HG02759 (cell line): ENCODE measurements at regions not wholly inside any gene's neighbourhood (a gene's known extent, or its start where the extent isn't known, plus 50 kb on each side); places are given as distances from the start of the nearest gene placed in this dataset.
"Not testable (repeated sequence)": the region's sequence is repeated elsewhere in the genome, so short reads cannot be mapped to it uniquely, and the experiment has no call there.

Source experiments
- ATAC-seq: cut with Tn5 transposase; IDR thresholded peaks from one replicate; pipeline ENCODE4 v1.9.1; 2021; ENCODE audit warnings: mild to moderate bottlenecking, moderate library complexity; ENCODE audit not compliant: unreplicated experiment

DNA sequence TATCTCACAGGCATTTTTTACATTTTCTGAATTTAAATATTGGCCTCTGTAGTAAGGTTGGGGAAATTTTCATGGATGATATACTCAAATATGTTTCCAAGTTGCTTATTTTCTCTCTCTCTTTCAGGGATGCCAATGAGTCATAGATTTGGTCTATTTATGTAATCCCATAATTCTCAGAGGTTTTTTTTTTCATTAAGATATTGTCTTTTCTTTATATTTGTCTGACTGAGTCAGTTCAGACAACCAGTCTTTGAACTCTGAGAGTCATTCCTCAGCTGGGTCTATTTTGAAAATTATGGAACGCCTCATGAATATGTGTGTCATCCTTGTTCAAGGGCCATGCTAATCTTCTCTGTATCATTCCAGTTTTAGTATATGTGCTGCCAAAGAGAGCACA, 223.2 kb downstream of the PCSK1 start:
- ATAC-seq: no peak

DNA sequence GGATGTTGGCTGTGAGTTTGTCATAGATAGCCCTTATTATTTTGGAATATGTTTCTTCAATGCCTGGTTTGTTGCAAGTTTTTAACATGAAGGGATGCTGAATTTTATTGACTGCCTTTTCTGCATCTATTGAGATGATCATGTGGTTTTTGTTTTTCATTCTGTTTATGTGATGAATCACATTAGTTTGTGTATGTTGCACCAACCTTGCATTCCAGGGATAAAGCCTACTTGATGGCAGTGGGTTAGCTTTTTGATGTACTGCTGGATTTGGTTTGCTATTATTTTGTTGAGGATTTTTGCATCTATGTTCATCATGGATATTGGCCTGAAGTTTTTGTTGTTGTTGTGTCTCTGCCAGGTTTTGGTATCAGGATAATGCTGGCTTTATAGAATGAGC, 225.6 kb downstream of the PCSK1 start:
- no peak for ATAC-seq

DNA sequence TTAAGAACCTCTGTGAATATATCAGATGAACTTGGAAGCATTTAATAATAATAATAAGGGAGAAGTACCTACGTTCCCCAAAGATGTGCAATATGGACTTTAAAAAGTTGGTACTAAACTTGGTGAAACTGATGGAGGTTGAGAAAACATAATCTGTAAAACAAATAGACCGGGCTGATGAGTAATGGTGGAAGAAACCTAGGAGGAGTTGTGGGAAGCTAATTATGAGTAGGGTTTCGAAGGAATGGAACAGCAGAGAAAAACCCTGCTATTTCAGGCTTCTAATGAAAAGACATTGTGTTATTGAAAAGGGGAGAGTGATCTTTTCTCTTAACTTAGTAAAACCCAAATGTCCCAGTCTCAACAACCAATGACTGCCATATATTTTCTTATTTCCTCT, 229.3 kb downstream of the PCSK1 start:
- ATAC-seq: no peak

DNA sequence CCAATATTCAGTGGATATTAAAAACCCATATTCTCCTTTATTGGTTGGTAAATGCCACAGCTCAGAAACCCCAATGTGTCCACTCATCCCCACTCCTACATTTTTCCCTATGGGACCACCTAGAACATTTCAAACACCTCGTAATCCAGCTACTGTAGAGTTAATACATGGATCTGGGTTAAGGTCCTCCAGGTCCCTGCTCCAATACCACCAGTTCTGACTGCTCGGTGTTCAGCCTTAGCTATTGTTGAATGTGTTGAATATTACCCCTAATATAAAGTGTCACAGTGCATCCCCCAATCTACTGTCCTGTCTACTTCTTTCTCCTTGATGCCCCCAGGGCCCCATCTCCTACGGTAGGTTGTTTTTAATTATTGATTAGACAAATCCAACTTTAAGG, 231.5 kb downstream of the PCSK1 start:
- ATAC-seq: no peak

DNA sequence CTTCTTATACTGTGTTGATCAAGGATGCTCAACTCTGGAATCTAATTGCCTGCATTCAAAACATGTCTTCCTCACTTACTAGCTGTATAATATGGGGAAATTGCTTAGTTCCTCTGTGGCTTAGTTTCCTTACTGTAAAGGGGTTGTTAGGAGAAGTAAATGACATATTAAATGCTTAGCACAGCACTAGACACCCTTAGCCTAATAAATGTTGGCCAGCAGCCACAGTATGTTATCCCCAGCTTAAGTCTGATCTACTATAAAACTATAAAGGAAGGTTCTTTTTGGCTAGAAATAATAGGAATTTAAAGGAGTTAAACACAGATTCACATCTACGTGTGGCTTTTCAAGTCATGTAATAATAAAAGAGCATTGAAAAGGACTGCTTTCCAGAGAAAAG, 232.4 kb downstream of the PCSK1 start:
- ATAC-seq: no peak

DNA sequence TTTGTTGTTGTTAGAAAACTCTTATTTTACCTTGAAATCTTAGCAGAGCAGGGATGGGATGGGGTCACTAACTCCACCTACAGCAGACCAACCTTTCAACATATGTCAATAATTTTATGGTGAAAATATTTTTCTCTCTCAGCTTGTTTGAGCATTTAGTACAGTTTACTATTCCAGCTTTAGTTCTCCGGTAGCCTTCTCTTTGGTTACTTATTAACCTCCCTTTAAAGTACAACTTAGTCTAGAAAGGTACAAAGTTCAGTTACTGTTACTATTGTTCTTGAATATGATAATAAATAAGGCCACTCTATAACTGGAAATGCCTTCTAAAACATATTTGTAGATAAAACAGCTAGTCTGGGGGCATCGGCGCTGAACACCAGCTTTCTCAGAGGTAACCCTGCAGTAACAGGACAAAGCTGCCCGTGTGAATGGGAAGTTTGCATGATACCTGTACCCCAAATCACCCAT, 233.3 kb downstream of the PCSK1 start:
- ATAC-seq: no peak

DNA sequence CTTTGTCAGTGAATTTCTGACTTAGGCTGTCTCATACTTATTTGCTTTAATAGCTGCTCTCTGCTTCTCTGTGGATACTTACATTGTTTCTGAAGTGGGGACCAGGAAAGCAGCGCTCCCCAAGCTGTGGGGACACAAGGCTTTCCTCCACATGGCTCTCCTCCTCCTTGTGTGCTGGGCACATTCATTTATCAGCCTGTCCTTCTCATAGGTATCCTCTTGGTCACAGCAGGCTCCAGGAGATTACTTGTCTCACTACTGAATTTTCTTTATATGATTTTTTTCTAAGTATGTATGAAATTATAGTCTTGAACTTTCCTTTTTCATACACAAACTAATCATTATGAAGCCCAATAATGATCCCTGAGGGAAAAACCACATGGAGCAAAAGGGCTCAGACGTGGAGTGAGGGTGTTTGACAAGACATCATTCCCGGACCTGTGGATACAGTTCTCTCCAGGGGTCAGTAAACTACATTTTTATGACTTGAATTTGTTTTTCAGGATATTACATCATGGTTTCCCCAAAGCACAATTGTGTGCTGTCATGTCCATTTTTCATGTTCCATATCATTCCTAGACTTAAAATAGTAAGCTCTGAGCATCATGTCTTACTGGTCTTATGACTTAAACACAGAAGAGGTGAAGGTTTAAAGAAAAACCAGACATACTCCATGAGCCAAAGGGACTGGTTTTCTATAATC, 234.5 kb downstream of the PCSK1 start:
- ATAC-seq: no peak

DNA sequence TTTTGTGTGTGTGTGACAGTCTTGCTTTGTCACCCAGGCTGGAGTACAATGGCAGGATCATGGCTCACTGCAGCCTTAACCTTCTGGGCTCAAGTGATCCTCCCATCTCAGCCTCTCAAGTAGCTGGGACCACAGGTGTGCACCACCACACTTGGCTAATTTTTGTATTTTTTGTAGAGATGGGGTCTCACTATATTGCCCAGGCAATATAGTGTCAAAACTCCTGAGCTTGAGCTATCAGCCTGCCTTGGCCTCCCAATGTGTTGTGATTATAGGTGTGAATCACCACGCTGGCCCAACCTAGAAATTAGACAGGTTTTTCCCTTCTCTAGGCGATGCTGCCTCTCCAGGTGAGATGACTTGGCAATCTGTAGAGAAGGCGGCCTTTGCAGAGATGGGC, 235.3 kb downstream of the PCSK1 start:
- not testable (repeated sequence) for ATAC-seq

DNA sequence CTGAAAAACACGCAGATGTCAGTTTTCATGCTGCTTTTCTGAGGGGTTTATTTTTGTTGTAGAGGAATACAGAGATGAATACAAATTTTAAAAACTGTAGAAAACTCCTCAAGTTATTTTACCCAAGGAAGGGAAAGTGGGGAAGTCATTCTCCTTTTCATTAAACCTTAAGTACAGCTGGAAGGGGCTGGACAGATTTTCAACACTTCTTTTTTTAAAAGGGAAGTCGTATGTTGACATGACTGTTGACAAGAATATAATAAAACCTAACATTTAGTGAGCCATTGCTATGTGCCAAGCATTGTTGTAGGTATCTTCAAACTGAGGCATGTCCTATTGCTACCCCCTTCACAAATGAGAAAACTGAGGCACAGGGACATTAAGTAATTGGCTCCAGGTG, 235.7 kb upstream of the ELL2 start:
- no peak for ATAC-seq

DNA sequence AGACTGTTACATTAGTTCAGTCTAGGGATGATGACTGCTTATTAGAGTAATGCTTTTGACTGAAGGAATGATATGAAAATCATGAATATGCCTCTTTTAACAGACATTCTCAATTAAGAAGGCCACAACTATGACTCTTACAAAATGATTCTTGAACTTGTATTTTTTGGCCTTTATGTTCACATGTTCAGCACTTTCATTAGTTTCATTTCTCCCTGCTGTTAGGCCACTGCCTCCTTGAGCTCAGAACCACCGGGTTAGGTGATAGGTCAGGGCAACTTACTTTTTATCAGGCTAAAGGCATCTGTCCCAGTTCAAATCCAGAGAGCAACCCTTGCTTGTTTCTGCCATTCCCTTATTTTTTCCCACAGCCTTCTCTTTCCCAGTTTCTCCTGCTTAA, 235.2 kb upstream of the ELL2 start:
- no peak for ATAC-seq

DNA sequence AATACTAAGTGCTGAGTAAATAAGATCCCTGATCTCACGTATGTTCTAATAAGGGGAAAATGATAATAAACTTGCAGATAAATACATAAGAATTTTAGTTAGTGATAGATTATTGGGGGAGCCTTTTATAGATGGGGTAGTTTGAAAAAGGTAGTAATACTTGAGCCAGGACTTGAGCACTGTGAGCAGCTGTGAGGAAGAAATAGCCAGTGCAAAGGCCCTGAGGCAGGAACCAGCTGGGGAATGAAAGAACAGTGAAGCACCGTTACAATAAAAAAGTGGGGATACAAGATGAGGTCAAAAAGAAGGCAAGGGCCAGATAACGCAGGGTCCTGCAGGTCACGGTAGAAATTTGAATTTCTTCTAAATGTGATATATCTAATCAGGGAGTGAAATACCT, 234.8 kb upstream of the ELL2 start:
- ATAC-seq: no peak

DNA sequence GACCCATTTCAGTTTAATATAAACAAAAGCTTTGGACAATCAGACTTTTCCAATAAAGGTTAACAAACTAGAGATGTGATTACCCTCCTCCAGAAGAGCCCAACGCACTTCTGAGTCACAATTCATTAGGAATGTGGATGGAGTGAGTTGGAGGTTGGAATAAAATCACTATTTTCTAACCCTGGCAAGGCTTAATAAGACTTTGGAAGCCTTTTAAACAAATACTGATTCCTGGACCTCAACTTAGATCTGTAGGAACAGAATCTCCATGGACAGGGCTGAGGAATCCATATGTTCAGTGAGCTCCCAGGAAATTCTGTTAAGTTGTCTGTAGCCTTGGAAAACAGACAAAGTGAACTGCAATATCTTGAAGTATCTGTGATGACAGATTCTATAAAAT, 233.5 kb upstream of the ELL2 start:
- ATAC-seq: no peak

DNA sequence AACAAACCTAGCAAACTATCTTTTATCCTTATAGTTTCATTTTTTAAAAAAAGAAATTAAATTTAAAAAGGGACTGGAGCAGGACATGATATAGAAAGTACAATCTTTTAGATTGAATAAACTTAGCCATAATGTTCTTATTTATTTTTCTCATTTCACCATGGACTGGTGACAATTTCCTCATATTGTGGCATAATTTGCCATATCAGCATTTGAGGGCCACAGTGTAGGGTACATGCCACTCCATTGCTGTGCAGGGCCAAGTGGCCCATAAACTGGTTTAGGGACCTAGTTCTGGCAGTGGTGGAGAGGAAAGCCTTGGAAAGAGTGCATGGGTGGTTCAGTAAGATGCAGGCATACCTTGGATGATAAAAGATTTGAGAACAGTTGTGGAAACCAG, 232.9 kb upstream of the ELL2 start:
- no peak for ATAC-seq

DNA sequence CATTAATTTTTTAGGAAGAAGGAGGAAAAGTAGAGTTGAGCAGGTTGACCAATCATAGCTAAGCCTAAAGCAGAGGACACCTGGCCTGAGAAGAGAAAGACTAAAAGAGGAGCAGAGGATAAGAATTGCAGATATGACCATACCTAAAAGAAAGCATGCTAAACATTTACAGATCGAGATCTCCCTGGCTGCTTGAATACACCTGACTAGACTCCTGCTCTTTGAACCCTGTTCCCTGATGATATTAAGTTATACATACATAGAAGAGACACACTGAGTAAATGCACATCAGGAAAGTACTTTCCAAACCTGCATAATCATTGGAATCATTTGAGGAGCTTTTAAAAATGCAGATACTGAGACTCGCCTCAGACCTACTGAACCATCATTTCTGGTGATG, 232.3 kb upstream of the ELL2 start:
- ATAC-seq: no peak

DNA sequence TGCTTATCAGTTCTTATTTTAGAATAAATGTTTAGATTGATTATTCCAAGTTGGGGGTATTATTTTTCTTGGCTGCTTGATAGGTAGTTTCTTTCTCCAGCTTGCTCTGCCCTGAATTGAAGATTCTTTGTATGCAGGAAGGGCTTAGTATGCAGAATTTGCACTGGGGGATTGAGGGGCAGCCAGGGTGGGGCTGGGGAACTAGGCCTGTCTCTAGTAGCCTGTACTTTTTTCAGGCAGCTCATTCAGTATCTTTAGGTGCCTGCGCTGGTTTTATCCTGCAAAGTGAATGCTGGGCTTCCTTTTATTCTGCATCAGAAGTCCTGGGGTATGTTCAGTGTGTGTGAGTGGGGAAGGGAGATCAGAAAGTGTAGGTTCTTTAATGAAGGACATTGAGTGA, 228.3 kb upstream of the ELL2 start:
- ATAC-seq: no peak

DNA sequence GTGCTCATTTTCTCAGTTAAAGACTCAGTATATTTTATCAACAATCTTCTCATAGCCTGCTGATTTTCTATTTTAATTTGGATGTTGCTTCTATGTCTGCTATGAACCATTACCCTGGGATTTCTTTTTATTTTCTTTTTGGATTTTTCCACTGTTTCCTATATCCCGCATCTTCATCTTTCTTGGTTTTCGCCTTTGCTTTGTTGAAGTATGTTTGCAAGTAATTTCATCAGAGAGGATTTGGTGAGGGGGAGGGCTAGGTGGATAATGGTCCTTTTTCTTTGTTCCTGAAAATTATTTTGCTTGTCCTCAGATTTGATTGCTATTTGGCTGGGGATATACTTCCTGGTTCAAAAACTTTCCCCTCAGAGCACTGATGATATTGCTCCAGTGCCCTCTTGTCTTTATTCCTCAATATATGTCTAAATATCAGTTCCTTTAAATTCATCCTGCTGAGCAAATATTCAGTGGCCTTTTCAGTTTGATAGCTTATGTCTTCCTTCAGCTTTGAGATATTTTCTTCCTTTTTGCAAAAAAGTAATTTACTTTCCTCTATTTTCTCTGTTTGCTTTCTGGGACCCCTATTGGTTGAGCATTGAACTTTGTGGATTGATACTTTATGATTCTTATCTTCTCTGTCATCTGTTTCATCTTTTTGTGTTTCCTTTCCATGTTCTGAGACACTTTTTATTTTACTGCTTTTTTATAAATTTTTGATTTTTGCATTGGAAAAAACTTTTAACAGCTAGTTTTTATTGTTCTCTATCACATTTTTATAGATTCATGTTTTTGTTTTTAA, 227.6 kb upstream of the ELL2 start:
- no peak for ATAC-seq

DNA sequence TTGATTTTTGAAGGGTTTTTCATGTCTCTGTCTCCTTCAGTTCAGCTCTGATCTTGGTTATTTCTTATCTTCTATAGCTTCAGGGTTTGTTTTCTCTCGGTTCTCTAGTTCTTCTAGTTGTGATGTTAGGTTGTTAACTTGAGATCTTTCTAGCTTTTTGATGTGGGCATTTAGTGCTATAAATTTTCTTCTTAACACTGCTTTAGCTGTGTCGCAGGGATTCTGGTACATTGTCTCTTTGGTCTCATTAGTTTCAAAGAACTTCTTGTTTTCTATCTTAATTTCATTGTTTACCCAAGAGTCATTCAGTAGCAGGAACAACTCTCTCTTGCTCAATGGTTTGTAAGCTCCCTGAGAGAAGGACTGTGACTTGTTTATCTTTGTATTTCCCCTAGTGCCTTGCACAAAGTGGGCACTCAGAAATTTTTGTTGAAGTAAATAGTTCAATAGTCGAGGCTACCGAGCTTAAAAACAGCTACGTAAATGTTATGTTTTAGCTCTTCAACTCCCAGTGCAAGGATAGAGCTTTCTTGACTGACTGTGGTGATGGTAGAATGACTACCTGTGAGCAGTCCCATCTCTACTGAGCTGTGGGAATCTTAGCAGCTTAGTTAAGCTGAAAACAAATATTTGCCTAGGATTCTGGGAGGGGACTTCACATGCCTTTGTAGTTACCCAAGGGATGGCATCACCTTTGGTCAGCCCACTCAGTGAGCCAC, 225.8 kb upstream of the ELL2 start:
- no peak for ATAC-seq

DNA sequence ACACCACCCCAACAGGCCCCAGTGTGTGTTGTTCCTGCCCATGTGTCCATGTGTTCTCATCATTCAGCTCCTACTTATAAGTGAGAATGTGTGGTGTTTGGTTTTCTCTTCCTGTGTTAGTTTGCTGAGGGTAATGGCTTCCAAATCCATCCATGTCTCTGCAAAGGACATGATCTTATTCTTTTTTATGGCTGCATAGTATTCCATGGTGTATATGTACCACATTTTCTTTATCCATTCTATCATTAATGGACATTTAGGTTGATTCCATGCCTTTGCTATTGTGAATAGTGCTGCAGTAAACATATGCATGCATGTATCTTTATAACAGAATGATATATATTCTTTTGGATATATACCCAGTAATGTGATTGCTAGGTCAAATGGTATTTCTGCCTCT, 222.9 kb upstream of the ELL2 start:
- ATAC-seq: not testable (repeated sequence)

DNA sequence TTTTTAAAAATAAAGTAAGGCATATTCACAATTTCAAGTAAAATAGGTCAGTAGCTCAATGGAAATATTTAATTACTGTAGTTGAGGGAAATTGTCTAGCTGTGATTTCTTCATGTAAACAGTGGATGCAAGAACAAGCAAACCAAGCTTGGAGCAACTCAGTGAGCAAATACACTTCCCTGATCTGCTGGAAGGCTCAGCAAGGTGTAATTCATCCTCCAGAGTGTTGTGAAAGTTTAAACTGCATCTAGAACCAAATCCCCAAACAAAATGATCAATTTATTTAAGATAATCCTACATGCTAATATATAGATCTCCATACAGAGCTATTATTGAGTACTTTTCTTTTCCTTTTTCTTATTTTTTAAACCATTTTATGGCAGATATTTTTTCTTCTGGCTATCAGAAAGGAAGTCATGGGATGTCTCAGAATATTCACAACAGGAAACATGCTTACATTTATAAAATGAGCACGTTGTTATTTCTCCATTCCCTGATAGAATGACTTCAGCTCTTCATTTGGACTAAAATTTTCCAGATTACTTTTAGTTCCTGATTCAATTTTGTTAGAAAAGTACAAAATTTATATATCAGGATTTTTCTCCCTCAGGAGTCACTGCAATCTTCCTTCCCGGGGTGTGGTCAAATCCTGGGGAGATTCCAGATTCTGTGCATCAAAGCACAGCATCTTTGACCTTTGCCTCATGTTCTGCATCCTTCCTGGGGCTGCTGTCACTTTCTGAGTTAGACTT, 219.2 kb upstream of the ELL2 start:
- no peak for ATAC-seq

DNA sequence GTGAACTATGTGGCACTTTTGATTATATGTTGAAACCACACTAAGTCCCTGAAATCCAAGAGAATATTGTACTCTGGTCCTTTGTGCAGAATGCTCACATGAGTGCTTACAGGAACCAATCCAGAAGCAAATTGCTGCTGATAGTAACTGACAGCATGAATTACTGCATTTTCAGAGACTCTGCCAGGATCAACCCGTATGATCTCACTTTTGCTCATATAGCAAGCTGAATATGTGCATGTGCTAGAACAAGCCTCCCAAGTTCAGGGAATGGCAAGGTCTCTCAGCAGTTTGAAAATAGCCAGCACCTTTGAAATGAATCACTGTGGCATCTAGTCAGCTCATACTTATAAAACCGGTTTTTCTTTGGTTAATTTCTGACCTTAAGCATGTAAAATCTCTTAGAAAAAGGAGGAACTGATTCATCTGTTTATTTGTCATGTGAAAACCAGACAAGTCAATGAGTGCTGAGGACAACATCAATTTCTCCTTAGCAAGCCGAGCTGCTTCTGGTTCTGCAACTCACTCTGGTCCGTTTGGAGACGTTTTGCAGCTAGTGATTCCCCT, 215.7 kb upstream of the ELL2 start:
- peak; percentile 88 for ATAC-seq

DNA sequence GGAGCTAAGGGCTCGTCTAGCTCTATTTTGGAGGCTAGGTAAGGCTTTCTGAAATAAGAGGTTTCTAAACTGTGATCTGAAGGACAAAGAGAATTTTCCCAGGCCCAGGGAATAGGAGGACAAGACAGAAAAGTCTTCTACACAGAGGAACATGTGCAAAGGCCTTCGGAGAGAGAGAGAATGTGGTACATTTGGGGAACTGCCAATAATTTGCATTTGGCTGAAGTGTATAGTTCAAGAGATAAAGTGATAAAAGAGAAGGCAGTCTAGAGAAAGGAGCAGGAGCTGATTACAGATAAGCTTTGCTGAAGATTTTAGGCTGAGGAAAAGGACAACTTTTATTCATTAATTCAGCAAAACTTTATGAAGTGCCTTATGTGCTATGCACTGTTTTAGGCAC, 214.4 kb upstream of the ELL2 start:
- ATAC-seq: no peak
